HEK293 (cell line): ENCODE measurements at regions not wholly inside any gene's neighbourhood (a gene's known extent, or its start where the extent isn't known, plus 50 kb on each side); places are given as distances from the start of the nearest gene placed in this dataset.

Source experiments
- BCL11A ChIP-seq: fragments of 450-650 bp; formaldehyde crosslinking; IDR thresholded peaks from 2 replicates; pipeline ENCODE4 v1.5.1; 2016; ENCODE audit warnings: low read depth, missing biosample characterization, missing genetic modification characterization
- TCF7L2 ChIP-seq: IDR thresholded peaks from 2 replicates; pipeline ENCODE4 v1.6.1; 2011; ENCODE audit warnings: low read depth, mild to moderate bottlenecking, inconsistent platforms, low read length, moderate library complexity, borderline replicate concordance
- ZBTB48 ChIP-seq: fragments of 450-650 bp; formaldehyde crosslinking; IDR thresholded peaks from 2 replicates; pipeline ENCODE4 v1.5.1; 2016; ENCODE audit warnings: missing biosample characterization, missing genetic modification characterization
- ZNF121 ChIP-seq: fragments of 450-650 bp; formaldehyde crosslinking; IDR thresholded peaks from 2 replicates; pipeline ENCODE4 v1.5.1; 2016; ENCODE audit warnings: missing biosample characterization, missing genetic modification characterization
- ZNF133 ChIP-seq: fragments of 450-650 bp; formaldehyde crosslinking; IDR thresholded peaks from 2 replicates; pipeline ENCODE4 v1.5.1; 2016; ENCODE audit warnings: missing biosample characterization, missing genetic modification characterization
- ZNF138 ChIP-seq: fragments of 450-650 bp; formaldehyde crosslinking; IDR thresholded peaks from 2 replicates; pipeline ENCODE4 v1.5.1; 2016; ENCODE audit warnings: missing biosample characterization, missing genetic modification characterization, borderline replicate concordance
- TF ChIP-seq, protein P1 (sequence below): fragments of 450-650 bp; formaldehyde crosslinking; IDR thresholded peaks from 2 replicates; pipeline ENCODE4 v1.5.1; 2016; ENCODE audit warnings: missing biosample characterization, missing genetic modification characterization
- TF ChIP-seq, protein P2 (sequence below): fragments of 450-650 bp; formaldehyde crosslinking; IDR thresholded peaks from 2 replicates; pipeline ENCODE4 v1.5.0; 2017; ENCODE audit warnings: missing biosample characterization, missing genetic modification characterization, borderline replicate concordance
- TF ChIP-seq, protein P3 (sequence below): fragments of 450-650 bp; formaldehyde crosslinking; IDR thresholded peaks from 2 replicates; pipeline ENCODE4 v1.5.1; 2016; ENCODE audit warnings: missing biosample characterization, missing genetic modification characterization
- TF ChIP-seq, protein P4 (sequence below): fragments of 450-650 bp; formaldehyde crosslinking; optimal IDR thresholded peaks from 2 replicates; pipeline ENCODE3; 2016; ENCODE audit warnings: missing biosample characterization, mild to moderate bottlenecking, missing genetic modification characterization
- TF ChIP-seq, protein P5 (sequence below): fragments of 450-650 bp; formaldehyde crosslinking; IDR thresholded peaks from 2 replicates; pipeline ENCODE4 v1.5.1; 2016; ENCODE audit warnings: missing biosample characterization, missing genetic modification characterization, low read depth

DNA sequence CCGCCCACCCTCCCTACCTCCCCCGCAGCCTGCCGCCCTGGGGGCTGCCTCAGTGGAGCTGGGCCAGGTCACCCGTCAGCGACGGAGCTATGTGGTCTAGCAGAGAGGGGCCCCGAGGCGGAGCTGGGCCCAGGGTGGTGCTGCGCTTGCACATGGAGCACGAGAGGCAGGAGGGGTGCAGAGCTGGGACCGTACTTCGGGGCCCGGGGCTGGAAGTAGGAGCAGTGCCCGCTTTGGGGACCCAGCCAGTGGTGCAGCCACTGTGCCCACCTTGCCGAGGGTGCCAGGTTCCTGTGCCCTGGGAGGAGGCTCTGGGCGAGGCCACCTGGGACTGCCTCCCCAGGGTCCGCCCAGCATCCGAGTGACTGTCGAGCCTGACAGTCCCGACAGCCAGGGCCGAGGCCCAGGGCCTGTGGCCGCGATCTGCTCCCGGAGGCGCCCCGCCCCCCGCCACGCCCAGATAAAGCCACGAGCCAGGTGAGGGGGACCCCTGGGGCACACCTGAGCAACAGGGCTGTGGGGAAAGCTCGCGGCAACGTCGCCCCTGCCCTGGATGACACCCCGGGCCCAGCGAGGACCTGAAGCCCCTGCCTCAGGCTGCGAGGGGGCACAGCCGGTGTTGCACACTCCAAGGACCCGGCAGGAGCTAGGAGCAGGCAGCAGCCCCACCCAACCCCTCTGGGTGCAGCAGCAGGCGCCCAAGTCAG lies 117.5 kb downstream of the DNAAF6 start:
- no peak for TF ChIP-seq ZBTB48 (tag by site-specific recombination)
- TF ChIP-seq ZNF138 (tag by site-specific recombination) = no peak
- no peak for TF ChIP-seq BCL11A (tag by site-specific recombination)
- TF ChIP-seq, protein P1, sequence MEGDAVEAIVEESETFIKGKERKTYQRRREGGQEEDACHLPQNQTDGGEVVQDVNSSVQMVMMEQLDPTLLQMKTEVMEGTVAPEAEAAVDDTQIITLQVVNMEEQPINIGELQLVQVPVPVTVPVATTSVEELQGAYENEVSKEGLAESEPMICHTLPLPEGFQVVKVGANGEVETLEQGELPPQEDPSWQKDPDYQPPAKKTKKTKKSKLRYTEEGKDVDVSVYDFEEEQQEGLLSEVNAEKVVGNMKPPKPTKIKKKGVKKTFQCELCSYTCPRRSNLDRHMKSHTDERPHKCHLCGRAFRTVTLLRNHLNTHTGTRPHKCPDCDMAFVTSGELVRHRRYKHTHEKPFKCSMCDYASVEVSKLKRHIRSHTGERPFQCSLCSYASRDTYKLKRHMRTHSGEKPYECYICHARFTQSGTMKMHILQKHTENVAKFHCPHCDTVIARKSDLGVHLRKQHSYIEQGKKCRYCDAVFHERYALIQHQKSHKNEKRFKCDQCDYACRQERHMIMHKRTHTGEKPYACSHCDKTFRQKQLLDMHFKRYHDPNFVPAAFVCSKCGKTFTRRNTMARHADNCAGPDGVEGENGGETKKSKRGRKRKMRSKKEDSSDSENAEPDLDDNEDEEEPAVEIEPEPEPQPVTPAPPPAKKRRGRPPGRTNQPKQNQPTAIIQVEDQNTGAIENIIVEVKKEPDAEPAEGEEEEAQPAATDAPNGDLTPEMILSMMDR (tag by site-specific recombination) = no peak
- TF ChIP-seq, protein P2, sequence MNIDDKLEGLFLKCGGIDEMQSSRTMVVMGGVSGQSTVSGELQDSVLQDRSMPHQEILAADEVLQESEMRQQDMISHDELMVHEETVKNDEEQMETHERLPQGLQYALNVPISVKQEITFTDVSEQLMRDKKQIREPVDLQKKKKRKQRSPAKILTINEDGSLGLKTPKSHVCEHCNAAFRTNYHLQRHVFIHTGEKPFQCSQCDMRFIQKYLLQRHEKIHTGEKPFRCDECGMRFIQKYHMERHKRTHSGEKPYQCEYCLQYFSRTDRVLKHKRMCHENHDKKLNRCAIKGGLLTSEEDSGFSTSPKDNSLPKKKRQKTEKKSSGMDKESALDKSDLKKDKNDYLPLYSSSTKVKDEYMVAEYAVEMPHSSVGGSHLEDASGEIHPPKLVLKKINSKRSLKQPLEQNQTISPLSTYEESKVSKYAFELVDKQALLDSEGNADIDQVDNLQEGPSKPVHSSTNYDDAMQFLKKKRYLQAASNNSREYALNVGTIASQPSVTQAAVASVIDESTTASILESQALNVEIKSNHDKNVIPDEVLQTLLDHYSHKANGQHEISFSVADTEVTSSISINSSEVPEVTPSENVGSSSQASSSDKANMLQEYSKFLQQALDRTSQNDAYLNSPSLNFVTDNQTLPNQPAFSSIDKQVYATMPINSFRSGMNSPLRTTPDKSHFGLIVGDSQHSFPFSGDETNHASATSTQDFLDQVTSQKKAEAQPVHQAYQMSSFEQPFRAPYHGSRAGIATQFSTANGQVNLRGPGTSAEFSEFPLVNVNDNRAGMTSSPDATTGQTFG (tag by site-specific recombination) = no peak
- no peak for TF ChIP-seq ZNF133
- TF ChIP-seq, protein P3, sequence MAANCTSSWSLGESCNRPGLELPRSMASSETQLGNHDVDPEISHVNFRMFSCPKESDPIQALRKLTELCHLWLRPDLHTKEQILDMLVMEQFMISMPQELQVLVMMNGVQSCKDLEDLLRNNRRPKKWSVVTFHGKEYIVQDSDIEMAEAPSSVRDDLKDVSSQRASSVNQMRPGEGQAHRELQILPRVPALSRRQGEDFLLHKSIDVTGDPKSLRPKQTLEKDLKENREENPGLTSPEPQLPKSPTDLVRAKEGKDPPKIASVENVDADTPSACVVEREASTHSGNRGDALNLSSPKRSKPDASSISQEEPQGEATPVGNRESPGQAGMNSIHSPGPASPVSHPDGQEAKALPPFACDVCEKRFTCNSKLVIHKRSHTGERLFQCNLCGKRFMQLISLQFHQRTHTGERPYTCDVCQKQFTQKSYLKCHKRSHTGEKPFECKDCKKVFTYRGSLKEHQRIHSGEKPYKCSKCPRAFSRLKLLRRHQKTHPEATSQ = no peak
- TF ChIP-seq, protein P4, sequence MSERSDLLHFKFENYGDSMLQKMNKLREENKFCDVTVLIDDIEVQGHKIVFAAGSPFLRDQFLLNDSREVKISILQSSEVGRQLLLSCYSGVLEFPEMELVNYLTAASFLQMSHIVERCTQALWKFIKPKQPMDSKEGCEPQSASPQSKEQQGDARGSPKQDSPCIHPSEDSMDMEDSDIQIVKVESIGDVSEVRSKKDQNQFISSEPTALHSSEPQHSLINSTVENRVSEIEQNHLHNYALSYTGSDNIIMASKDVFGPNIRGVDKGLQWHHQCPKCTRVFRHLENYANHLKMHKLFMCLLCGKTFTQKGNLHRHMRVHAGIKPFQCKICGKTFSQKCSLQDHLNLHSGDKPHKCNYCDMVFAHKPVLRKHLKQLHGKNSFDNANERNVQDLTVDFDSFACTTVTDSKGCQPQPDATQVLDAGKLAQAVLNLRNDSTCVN = no peak
- TF ChIP-seq TCF7L2 = no peak
- no peak for TF ChIP-seq ZNF121 (tag by site-specific recombination)
- TF ChIP-seq, protein P5, sequence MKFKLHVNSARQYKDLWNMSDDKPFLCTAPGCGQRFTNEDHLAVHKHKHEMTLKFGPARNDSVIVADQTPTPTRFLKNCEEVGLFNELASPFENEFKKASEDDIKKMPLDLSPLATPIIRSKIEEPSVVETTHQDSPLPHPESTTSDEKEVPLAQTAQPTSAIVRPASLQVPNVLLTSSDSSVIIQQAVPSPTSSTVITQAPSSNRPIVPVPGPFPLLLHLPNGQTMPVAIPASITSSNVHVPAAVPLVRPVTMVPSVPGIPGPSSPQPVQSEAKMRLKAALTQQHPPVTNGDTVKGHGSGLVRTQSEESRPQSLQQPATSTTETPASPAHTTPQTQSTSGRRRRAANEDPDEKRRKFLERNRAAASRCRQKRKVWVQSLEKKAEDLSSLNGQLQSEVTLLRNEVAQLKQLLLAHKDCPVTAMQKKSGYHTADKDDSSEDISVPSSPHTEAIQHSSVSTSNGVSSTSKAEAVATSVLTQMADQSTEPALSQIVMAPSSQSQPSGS = no peak
